Spleen (tissue), 11 donors: ENCODE measurements at regions not wholly inside any gene's neighbourhood (a gene's known extent, or its start where the extent isn't known, plus 50 kb on each side); places are given as distances from the start of the nearest gene placed in this dataset.

Source experiments
- DNase-seq: peaks from one replicate; pipeline ENCODE4 v3.0.0-alpha.2; 2020
- H3K27ac ChIP-seq, 8 donors: fragments of 200-600 bp; sonication (generic) in 7 of 8; 1 replicate in 4 of 8; 2 replicates in 4 of 8; pipeline versions ENCODE4 v1.5.0 to v1.8.0; 2016 to 2021; ENCODE audit warnings: inconsistent platforms in 4 of 8, mild to moderate bottlenecking in 4 of 8, moderate library complexity in 1 of 8
- H3K27me3 ChIP-seq, 7 donors: fragments of 200-600 bp; sonication (generic) in 6 of 7; replicated peaks in 1 of 7; 1 replicate in 4 of 7; 2 replicates in 3 of 7; pipeline versions ENCODE4 v1.5.0 to v1.8.0; 2016 to 2021; ENCODE audit warnings: inconsistent platforms in 3 of 7, mild to moderate bottlenecking in 1 of 7
- H3K36me3 ChIP-seq, 6 donors: fragments of 200-600 bp; sonication (generic) in 5 of 6; 1 replicate in 4 of 6; 2 replicates in 2 of 6; pipeline versions ENCODE4 v1.5.0 to v1.8.0; 2016 to 2021; ENCODE audit warnings: inconsistent platforms in 2 of 6
- H3K4me1 ChIP-seq, 6 donors: fragments of 200-600 bp; sonication (generic) in 5 of 6; 1 replicate in 3 of 6; 2 replicates in 3 of 6; pipeline versions ENCODE4 v1.5.0 to v1.8.0; 2016 to 2021; ENCODE audit warnings: inconsistent platforms in 3 of 6
- H3K4me3 ChIP-seq, 8 donors: fragments of 200-600 bp; sonication (generic) in 7 of 8; 1 replicate in 4 of 8; 2 replicates in 4 of 8; pipeline versions ENCODE4 v1.5.0 to v1.8.0; 2016 to 2021; ENCODE audit warnings: inconsistent platforms in 4 of 8, mild to moderate bottlenecking in 4 of 8, moderate library complexity in 2 of 8
- H3K9me3 ChIP-seq, 8 donors: fragments of 200-600 bp; sonication (generic) in 7 of 8; 1 replicate in 4 of 8; 2 replicates in 4 of 8; pipeline versions ENCODE4 v1.5.0 to v1.8.0; 2016 to 2021; ENCODE audit warnings: inconsistent platforms in 4 of 8
- CTCF ChIP-seq, 11 experiments: fragments of 200-600 bp in 7 of 11; fragments of 450-650 bp in 4 of 11; sonication (generic) in 4 of 11; IDR thresholded peaks in 8 of 11; conservative IDR thresholded peaks in 3 of 11; 1 replicate in 7 of 11; 2 replicates in 4 of 11; pipeline versions ENCODE4 v1.4.0 to v1.8.0; 2016 to 2021; ENCODE audit warnings: antibody characterized with exemption in 11 of 11, inconsistent platforms in 4 of 11, mild to moderate bottlenecking in 1 of 11
- POLR2A ChIP-seq, 3 donors: fragments of 450-650 bp; IDR thresholded peaks; one replicate each; pipeline ENCODE4 v1.5.1; 2017; ENCODE audit warnings: antibody characterized with exemption in 3 of 3, mild to moderate bottlenecking in 1 of 3
- POLR2AphosphoS5 ChIP-seq, 3 donors: sonication (generic); formaldehyde crosslinking; IDR thresholded peaks; one replicate each; pipeline ENCODE4 v1.5.1; 2017; ENCODE audit warnings: antibody characterized with exemption in 3 of 3
- WGBS, 5 donors: extraction: QIAGEN DNeasy Blood & Tissue Kit in 3 of 5; methylation state at CpG; one replicate each; pipeline versions ENCODE4 v1.1.5 to v1.1.7; 2013 to 2018; 5-methylcytosine and 5-hydroxymethylcytosine counted together
- intact Hi-C: fragments of 100-400 bp; cut with DNase I; formaldehyde crosslinking; loops from one replicate; pipeline ENCODE4 v1.15.0; 2023; ENCODE audit warnings: low total_unique reads
- donor health status: healthy with polysubstance abuse.
- donor health status: DM: no; HTN: no; CAD: no; lungs with moderate emphysema.
- donor health status: DM: no; HTN: no; CAD: no.
- donor health status: Bipolar disorder and iron deficiency.
- donor health status: healthy.
- donor health status: DM: no; HTN: no; CAD: no.
- donor health status: DM: yes; HTN: yes; CAD: no.

- DNase-seq: no peak
- H3K4me1 ChIP-seq: peaks cover 0 to 10% (median 3%) of the 10 kb centered on the region in 6 donors
- no peak overlapping the region for H3K4me3 ChIP-seq
- H3K27me3 ChIP-seq: no peaks in the 10 kb centered on the region
- H3K9me3 ChIP-seq: no peaks in the 10 kb centered on the region
- no peaks in the 10 kb centered on the region for H3K36me3 ChIP-seq
- intact Hi-C loops: no loop called here
- TF ChIP-seq POLR2A (IDR thresholded peaks at IDR 0.05) (no peak), POLR2AphosphoS5 (IDR thresholded peaks at IDR 0.05) (no peak), CTCF (IDR thresholded peaks at IDR 0.05 in 8 of 11, conservative IDR thresholded peaks at IDR 0.05 in 3 of 11) (no peak)
- H3K27ac ChIP-seq: no peak overlapping the region
- WGBS, 5 donors: 82 to 93% (median 84%) methylated on average over 6 of the region's 6 CpGs
Observed at GRCh38 chr2:67824186-67824585, 238.6 kb downstream of the C1D start.

GRCh38 chr2:67825476-67825875, 237.3 kb downstream of the C1D start:
- TF ChIP-seq POLR2AphosphoS5 (IDR thresholded peaks at IDR 0.05) (no peak), CTCF (IDR thresholded peaks at IDR 0.05 in 8 of 11, conservative IDR thresholded peaks at IDR 0.05 in 3 of 11) (no peak), POLR2A (IDR thresholded peaks at IDR 0.05) (no peak)
- 0 to 5% (median 1%) methylated on average over 2 of the region's 2 CpGs for WGBS, 5 donors
- DNase-seq: no peak
- Histone ChIP-seq H3K4me1 (peaks cover 0 to 10% (median 3%) of the 10 kb centered on the region in 6 donors), H3K27ac (no peak overlapping the region), H3K4me3 (no peak overlapping the region), H3K9me3 (no peaks in the 10 kb centered on the region), H3K27me3 (no peaks in the 10 kb centered on the region), H3K36me3 (no peaks in the 10 kb centered on the region)
- intact Hi-C loops: no loop called here

GRCh38 chr2:67828066-67828465, 234.7 kb downstream of the C1D start:
- H3K36me3 ChIP-seq: no peaks in the 10 kb centered on the region
- H3K27ac ChIP-seq: no peak overlapping the region
- 57 to 90% (median 62%) methylated on average over 2 of the region's 2 CpGs for WGBS, 5 donors
- H3K4me1 ChIP-seq: peaks cover 0 to 10% (median 3%) of the 10 kb centered on the region in 6 donors
- no peak for TF ChIP-seq POLR2A (IDR thresholded peaks at IDR 0.05)
- TF ChIP-seq POLR2AphosphoS5 (IDR thresholded peaks at IDR 0.05): no peak
- TF ChIP-seq CTCF (IDR thresholded peaks at IDR 0.05 in 8 of 11, conservative IDR thresholded peaks at IDR 0.05 in 3 of 11): no peak
- no peaks in the 10 kb centered on the region for H3K9me3 ChIP-seq
- H3K27me3 ChIP-seq: no peaks in the 10 kb centered on the region
- intact Hi-C loops: no loop called here
- no peak for DNase-seq
- H3K4me3 ChIP-seq: no peak overlapping the region

- intact Hi-C loops: no loop called here
- H3K4me1 ChIP-seq: peaks cover 0 to 10% (median 3%) of the 10 kb centered on the region in 6 donors
- H3K27ac ChIP-seq: no peak overlapping the region
- no peaks in the 10 kb centered on the region for H3K9me3 ChIP-seq
- no peak for DNase-seq
- no peaks in the 10 kb centered on the region for H3K36me3 ChIP-seq
- no peaks in the 10 kb centered on the region for H3K27me3 ChIP-seq
- WGBS, 5 donors: 78 to 89% (median 88%) methylated on average over 2 of the region's 2 CpGs
- TF ChIP-seq POLR2A (IDR thresholded peaks at IDR 0.05) (no peak), CTCF (IDR thresholded peaks at IDR 0.05 in 8 of 11, conservative IDR thresholded peaks at IDR 0.05 in 3 of 11) (no peak), POLR2AphosphoS5 (IDR thresholded peaks at IDR 0.05) (no peak)
- H3K4me3 ChIP-seq: no peak overlapping the region
Observed at GRCh38 chr2:67829470-67829869, 233.3 kb downstream of the C1D start.
